ENCODE measurements at regions not wholly inside any gene's neighbourhood (a gene's known extent, or its start where the extent isn't known, plus 50 kb on each side); places are given as distances from the start of the nearest gene placed in this dataset.

DNA sequence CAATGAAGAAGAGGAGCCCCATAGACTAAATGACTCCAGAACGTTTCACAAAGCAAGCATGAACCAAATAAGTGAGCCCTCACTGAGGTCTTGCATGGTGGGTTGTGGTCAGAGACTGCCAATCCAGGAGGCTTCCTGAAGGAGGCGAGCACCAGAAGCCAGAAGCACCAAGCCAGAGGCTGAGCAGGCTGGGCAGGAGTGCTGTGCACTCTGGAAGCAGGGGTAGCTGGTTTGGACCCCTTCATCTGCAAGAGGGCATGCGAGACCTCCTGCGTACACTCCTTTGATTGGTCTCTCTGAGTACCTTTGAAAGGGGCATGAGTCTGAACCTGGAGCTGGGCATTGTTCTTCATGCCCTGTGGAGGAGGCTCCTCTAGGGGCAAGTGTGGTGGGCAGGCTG is 192.5 kb downstream of the HAUS1 start:
- TF ChIP-seq, protein P1, sequence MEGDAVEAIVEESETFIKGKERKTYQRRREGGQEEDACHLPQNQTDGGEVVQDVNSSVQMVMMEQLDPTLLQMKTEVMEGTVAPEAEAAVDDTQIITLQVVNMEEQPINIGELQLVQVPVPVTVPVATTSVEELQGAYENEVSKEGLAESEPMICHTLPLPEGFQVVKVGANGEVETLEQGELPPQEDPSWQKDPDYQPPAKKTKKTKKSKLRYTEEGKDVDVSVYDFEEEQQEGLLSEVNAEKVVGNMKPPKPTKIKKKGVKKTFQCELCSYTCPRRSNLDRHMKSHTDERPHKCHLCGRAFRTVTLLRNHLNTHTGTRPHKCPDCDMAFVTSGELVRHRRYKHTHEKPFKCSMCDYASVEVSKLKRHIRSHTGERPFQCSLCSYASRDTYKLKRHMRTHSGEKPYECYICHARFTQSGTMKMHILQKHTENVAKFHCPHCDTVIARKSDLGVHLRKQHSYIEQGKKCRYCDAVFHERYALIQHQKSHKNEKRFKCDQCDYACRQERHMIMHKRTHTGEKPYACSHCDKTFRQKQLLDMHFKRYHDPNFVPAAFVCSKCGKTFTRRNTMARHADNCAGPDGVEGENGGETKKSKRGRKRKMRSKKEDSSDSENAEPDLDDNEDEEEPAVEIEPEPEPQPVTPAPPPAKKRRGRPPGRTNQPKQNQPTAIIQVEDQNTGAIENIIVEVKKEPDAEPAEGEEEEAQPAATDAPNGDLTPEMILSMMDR (IDR thresholded peaks at IDR 0.05; ENCODE audit: low read length): no peak
- no peak for TF ChIP-seq EZH2 (optimal IDR thresholded peaks at IDR 0.05; ENCODE audit: low read depth, low read length)
- TF ChIP-seq EZH2phosphoT487 (IDR thresholded peaks at IDR 0.05; ENCODE audit: low read length): no peak

Measured in MM.1S (cell line).